ENCODE measurements at regions not wholly inside any gene's neighbourhood (a gene's known extent, or its start where the extent isn't known, plus 50 kb on each side); places are given as distances from the start of the nearest gene placed in this dataset.

GRCh38 chr7:109235316-109235715, 665.6 kb downstream of the DNAJB9 start:
- Histone ChIP-seq H4K8ac (ENCODE audit: low read depth, low read length) (no peak overlapping the region), H2BK15ac (replicated peaks; ENCODE audit: low read depth) (no peak overlapping the region), H3K27ac (ENCODE audit: low read depth, low read length) (no peak overlapping the region), H3K4me2 (ENCODE audit: low read length) (no peak overlapping the region), H3K56ac (ENCODE audit: low read length) (no peak overlapping the region), H2BK5ac (ENCODE audit: low read length) (no peak overlapping the region), H3K36me3 (ENCODE audit: control insufficient read depth, insufficient read depth, low read length) (no peaks in the 10 kb centered on the region), H3K4ac (ENCODE audit: low read depth, low read length) (no peak overlapping the region), H3K9ac (ENCODE audit: low read length) (no peak overlapping the region), H3K18ac (ENCODE audit: low read length) (no peak overlapping the region), H3K23ac (ENCODE audit: low read length) (no peak overlapping the region), H3K79me1 (ENCODE audit: low read length) (no peaks in the 10 kb centered on the region), H3K27me3 (ENCODE audit: insufficient read depth, low read length, poor library complexity) (no peaks in the 10 kb centered on the region), H2AK5ac (ENCODE audit: low read length) (no peak overlapping the region), H4K5ac (ENCODE audit: low read length) (no peak overlapping the region), H3K4me1 (ENCODE audit: control insufficient read depth, low read depth, low read length) (no peaks in the 10 kb centered on the region), H2BK120ac (ENCODE audit: low read depth, low read length) (no peak overlapping the region), H3K4me3 (ENCODE audit: low read length) (no peak overlapping the region), H3K79me2 (ENCODE audit: control insufficient read depth, insufficient read depth, low read length) (no peaks in the 10 kb centered on the region)
- no CpG with 5 or more reads among the region's 2 CpGs for WGBS (ENCODE audit: extremely low coverage, insufficient coverage, low lambda C conversion rate)
- DNase-seq, result no peak

GRCh38 chr7:109246330-109247077, 676.8 kb downstream of the DNAJB9 start:
- Histone ChIP-seq H2BK15ac (replicated peaks; ENCODE audit: low read depth) (no peak overlapping the region), H3K4ac (ENCODE audit: low read depth, low read length) (no peak overlapping the region), H2BK5ac (ENCODE audit: low read length) (no peak overlapping the region), H3K23ac (ENCODE audit: low read length) (no peak overlapping the region), H2AK5ac (ENCODE audit: low read length) (no peak overlapping the region), H3K79me2 (ENCODE audit: control insufficient read depth, insufficient read depth, low read length) (no peaks in the 10 kb centered on the region), H3K36me3 (ENCODE audit: control insufficient read depth, insufficient read depth, low read length) (no peaks in the 10 kb centered on the region), H3K56ac (ENCODE audit: low read length) (no peak overlapping the region), H3K27ac (ENCODE audit: low read depth, low read length) (no peak overlapping the region), H3K18ac (ENCODE audit: low read length) (no peak overlapping the region), H3K27me3 (ENCODE audit: insufficient read depth, low read length, poor library complexity) (no peaks in the 10 kb centered on the region), H3K4me2 (ENCODE audit: low read length) (no peak overlapping the region), H3K4me3 (ENCODE audit: low read length) (no peak overlapping the region), H2BK120ac (ENCODE audit: low read depth, low read length) (no peak overlapping the region), H3K79me1 (ENCODE audit: low read length) (no peaks in the 10 kb centered on the region), H4K8ac (ENCODE audit: low read depth, low read length) (no peak overlapping the region), H3K9ac (ENCODE audit: low read length) (no peak overlapping the region), H4K5ac (ENCODE audit: low read length) (no peak overlapping the region), H3K4me1 (ENCODE audit: control insufficient read depth, low read depth, low read length) (no peaks in the 10 kb centered on the region)
- WGBS (ENCODE audit: extremely low coverage, insufficient coverage, low lambda C conversion rate), result no CpG with 5 or more reads among the region's 10 CpGs
- no peak for DNase-seq

- H3K9ac ChIP-seq (ENCODE audit: low read length), result no peak overlapping the region
- no peak overlapping the region for H2BK5ac ChIP-seq (ENCODE audit: low read length)
- H3K79me2 ChIP-seq (ENCODE audit: control insufficient read depth, insufficient read depth, low read length), result no peaks in the 10 kb centered on the region
- no peak overlapping the region for H3K56ac ChIP-seq (ENCODE audit: low read length)
- H3K23ac ChIP-seq (ENCODE audit: low read length), result no peak overlapping the region
- no peak overlapping the region for H3K4me3 ChIP-seq (ENCODE audit: low read length)
- H2BK15ac ChIP-seq (replicated peaks; ENCODE audit: low read depth), result no peak overlapping the region
- no peak for DNase-seq
- no peaks in the 10 kb centered on the region for H3K79me1 ChIP-seq (ENCODE audit: low read length)
- H4K5ac ChIP-seq (ENCODE audit: low read length), result no peak overlapping the region
- H3K18ac ChIP-seq (ENCODE audit: low read length), result no peak overlapping the region
- H2AK5ac ChIP-seq (ENCODE audit: low read length), result no peak overlapping the region
- no peak overlapping the region for H3K27ac ChIP-seq (ENCODE audit: low read depth, low read length)
- no peak overlapping the region for H3K4me2 ChIP-seq (ENCODE audit: low read length)
- H3K4ac ChIP-seq (ENCODE audit: low read depth, low read length), result no peak overlapping the region
- no peaks in the 10 kb centered on the region for H3K27me3 ChIP-seq (ENCODE audit: insufficient read depth, low read length, poor library complexity)
- H3K4me1 ChIP-seq (ENCODE audit: control insufficient read depth, low read depth, low read length), result no peaks in the 10 kb centered on the region
- no CpG with 5 or more reads among the region's 3 CpGs for WGBS (ENCODE audit: extremely low coverage, insufficient coverage, low lambda C conversion rate)
- no peak overlapping the region for H2BK120ac ChIP-seq (ENCODE audit: low read depth, low read length)
- H4K8ac ChIP-seq (ENCODE audit: low read depth, low read length), result no peak overlapping the region
- H3K36me3 ChIP-seq (ENCODE audit: control insufficient read depth, insufficient read depth, low read length), result no peaks in the 10 kb centered on the region
Observed at GRCh38 chr7:109256762-109257560, 687.3 kb downstream of the DNAJB9 start.

- no peaks in the 10 kb centered on the region for H3K79me1 ChIP-seq (ENCODE audit: low read length)
- no peaks in the 10 kb centered on the region for H3K79me2 ChIP-seq (ENCODE audit: control insufficient read depth, insufficient read depth, low read length)
- peak; percentile 54 for DNase-seq
- no peaks in the 10 kb centered on the region for H3K36me3 ChIP-seq (ENCODE audit: control insufficient read depth, insufficient read depth, low read length)
- H2BK120ac ChIP-seq (ENCODE audit: low read depth, low read length), result no peak overlapping the region
- no peak overlapping the region for H3K4ac ChIP-seq (ENCODE audit: low read depth, low read length)
- H3K4me1 ChIP-seq (ENCODE audit: control insufficient read depth, low read depth, low read length), result no peaks in the 10 kb centered on the region
- H4K5ac ChIP-seq (ENCODE audit: low read length), result no peak overlapping the region
- H3K56ac ChIP-seq (ENCODE audit: low read length), result no peak overlapping the region
- H2AK5ac ChIP-seq (ENCODE audit: low read length), result no peak overlapping the region
- H3K4me3 ChIP-seq (ENCODE audit: low read length), result no peak overlapping the region
- H3K4me2 ChIP-seq (ENCODE audit: low read length), result no peak overlapping the region
- no CpG with 5 or more reads among the region's 1 CpG for WGBS (ENCODE audit: extremely low coverage, insufficient coverage, low lambda C conversion rate)
- H3K18ac ChIP-seq (ENCODE audit: low read length), result no peak overlapping the region
- H2BK5ac ChIP-seq (ENCODE audit: low read length), result no peak overlapping the region
- no peak overlapping the region for H3K23ac ChIP-seq (ENCODE audit: low read length)
- H3K27ac ChIP-seq (ENCODE audit: low read depth, low read length), result no peak overlapping the region
- H2BK15ac ChIP-seq (replicated peaks; ENCODE audit: low read depth), result no peak overlapping the region
- no peaks in the 10 kb centered on the region for H3K27me3 ChIP-seq (ENCODE audit: insufficient read depth, low read length, poor library complexity)
- H3K9ac ChIP-seq (ENCODE audit: low read length), result no peak overlapping the region
- no peak overlapping the region for H4K8ac ChIP-seq (ENCODE audit: low read depth, low read length)
Observed at GRCh38 chr7:109259151-109259550, 689.5 kb downstream of the DNAJB9 start.

- Histone ChIP-seq H2AK5ac (ENCODE audit: low read length) (no peak overlapping the region), H3K79me1 (ENCODE audit: low read length) (no peaks in the 10 kb centered on the region), H3K4me3 (ENCODE audit: low read length) (no peak overlapping the region), H3K9ac (ENCODE audit: low read length) (no peak overlapping the region), H4K5ac (ENCODE audit: low read length) (no peak overlapping the region), H2BK5ac (ENCODE audit: low read length) (no peak overlapping the region), H3K27ac (ENCODE audit: low read depth, low read length) (no peak overlapping the region), H3K56ac (ENCODE audit: low read length) (no peak overlapping the region), H2BK120ac (ENCODE audit: low read depth, low read length) (no peak overlapping the region), H2BK15ac (replicated peaks; ENCODE audit: low read depth) (no peak overlapping the region), H3K4ac (ENCODE audit: low read depth, low read length) (peak overlapping the region; percentile 55), H4K8ac (ENCODE audit: low read depth, low read length) (no peak overlapping the region), H3K27me3 (ENCODE audit: insufficient read depth, low read length, poor library complexity) (no peaks in the 10 kb centered on the region), H3K4me2 (ENCODE audit: low read length) (no peak overlapping the region), H3K36me3 (ENCODE audit: control insufficient read depth, insufficient read depth, low read length) (no peaks in the 10 kb centered on the region), H3K23ac (ENCODE audit: low read length) (no peak overlapping the region), H3K4me1 (ENCODE audit: control insufficient read depth, low read depth, low read length) (no peaks in the 10 kb centered on the region), H3K18ac (ENCODE audit: low read length) (no peak overlapping the region), H3K79me2 (ENCODE audit: control insufficient read depth, insufficient read depth, low read length) (no peaks in the 10 kb centered on the region)
- no peak for DNase-seq
- WGBS (ENCODE audit: extremely low coverage, insufficient coverage, low lambda C conversion rate), result no CpG with 5 or more reads among the region's 3 CpGs
Observed at GRCh38 chr7:109261781-109262180, 692.1 kb downstream of the DNAJB9 start.

Measured in mesendoderm (in vitro differentiated cells).